GM18868 (cell line): ENCODE measurements at regions not wholly inside any gene's neighbourhood (a gene's known extent, or its start where the extent isn't known, plus 50 kb on each side); places are given as distances from the start of the nearest gene placed in this dataset.
"Not testable (repeated sequence)": the region's sequence is repeated elsewhere in the genome, so short reads cannot be mapped to it uniquely, and the experiment has no call there.

Source experiments
- ATAC-seq: cut with Tn5 transposase; IDR thresholded peaks from one replicate; pipeline ENCODE4 v1.9.1; 2021; ENCODE audit warnings: mild to moderate bottlenecking, moderate library complexity; ENCODE audit not compliant: unreplicated experiment

- no peak for ATAC-seq
These were observed 163.2 kb upstream of the LMCD1 start for GRCh38 chr3:8338424-8338823.

GRCh38 chr3:8341821-8342247, 159.8 kb upstream of the LMCD1 start:
- ATAC-seq, result no peak

GRCh38 chr3:8343058-8343457, 158.6 kb upstream of the LMCD1 start:
- no peak for ATAC-seq

- no peak for ATAC-seq
These were observed 156.2 kb upstream of the LMCD1 start for GRCh38 chr3:8345398-8345797.

GRCh38 chr3:8348076-8348475, 153.5 kb upstream of the LMCD1 start:
- no peak for ATAC-seq

GRCh38 chr3:8352475-8352874, 149.1 kb upstream of the LMCD1 start:
- no peak for ATAC-seq

GRCh38 chr3:8353364-8353763, 148.3 kb upstream of the LMCD1 start:
- ATAC-seq, result no peak

- no peak for ATAC-seq
These were observed 146.3 kb upstream of the LMCD1 start for GRCh38 chr3:8355346-8355745.

GRCh38 chr3:8356066-8356465, 145.6 kb upstream of the LMCD1 start:
- not testable (repeated sequence) for ATAC-seq

- ATAC-seq, result no peak
These were observed 143.8 kb upstream of the LMCD1 start for GRCh38 chr3:8357859-8358258.

GRCh38 chr3:8359133-8359532, 142.5 kb upstream of the LMCD1 start:
- ATAC-seq, result no peak

GRCh38 chr3:8363200-8363599, 138.4 kb upstream of the LMCD1 start:
- ATAC-seq, result no peak

GRCh38 chr3:8365541-8365940, 136.1 kb upstream of the LMCD1 start:
- no peak for ATAC-seq

- no peak for ATAC-seq
These were observed 135.3 kb upstream of the LMCD1 start for GRCh38 chr3:8366219-8366810.

GRCh38 chr3:8368598-8368997, 133.0 kb upstream of the LMCD1 start:
- ATAC-seq, result no peak

GRCh38 chr3:8369638-8370037, 132.0 kb upstream of the LMCD1 start:
- ATAC-seq, result no peak

GRCh38 chr3:8371085-8371551, 130.5 kb upstream of the LMCD1 start:
- no peak for ATAC-seq

GRCh38 chr3:8371960-8372463, 129.6 kb upstream of the LMCD1 start:
- no peak for ATAC-seq

GRCh38 chr3:8380904-8381704, 120.5 kb upstream of the LMCD1 start:
- no peak for ATAC-seq

GRCh38 chr3:8385848-8386620, 115.6 kb upstream of the LMCD1 start:
- no peak for ATAC-seq

- no peak for ATAC-seq
These were observed 114.1 kb upstream of the LMCD1 start for GRCh38 chr3:8387571-8387970.
